HG03095 (cell line): ENCODE measurements at regions not wholly inside any gene's neighbourhood (a gene's known extent, or its start where the extent isn't known, plus 50 kb on each side); places are given as distances from the start of the nearest gene placed in this dataset.

ENCODE experiments used
- ATAC-seq: cut with Tn5 transposase; IDR thresholded peaks from one replicate; pipeline ENCODE4 v1.9.1; 2021; ENCODE audit warnings: moderate library complexity; ENCODE audit not compliant: unreplicated experiment

DNA sequence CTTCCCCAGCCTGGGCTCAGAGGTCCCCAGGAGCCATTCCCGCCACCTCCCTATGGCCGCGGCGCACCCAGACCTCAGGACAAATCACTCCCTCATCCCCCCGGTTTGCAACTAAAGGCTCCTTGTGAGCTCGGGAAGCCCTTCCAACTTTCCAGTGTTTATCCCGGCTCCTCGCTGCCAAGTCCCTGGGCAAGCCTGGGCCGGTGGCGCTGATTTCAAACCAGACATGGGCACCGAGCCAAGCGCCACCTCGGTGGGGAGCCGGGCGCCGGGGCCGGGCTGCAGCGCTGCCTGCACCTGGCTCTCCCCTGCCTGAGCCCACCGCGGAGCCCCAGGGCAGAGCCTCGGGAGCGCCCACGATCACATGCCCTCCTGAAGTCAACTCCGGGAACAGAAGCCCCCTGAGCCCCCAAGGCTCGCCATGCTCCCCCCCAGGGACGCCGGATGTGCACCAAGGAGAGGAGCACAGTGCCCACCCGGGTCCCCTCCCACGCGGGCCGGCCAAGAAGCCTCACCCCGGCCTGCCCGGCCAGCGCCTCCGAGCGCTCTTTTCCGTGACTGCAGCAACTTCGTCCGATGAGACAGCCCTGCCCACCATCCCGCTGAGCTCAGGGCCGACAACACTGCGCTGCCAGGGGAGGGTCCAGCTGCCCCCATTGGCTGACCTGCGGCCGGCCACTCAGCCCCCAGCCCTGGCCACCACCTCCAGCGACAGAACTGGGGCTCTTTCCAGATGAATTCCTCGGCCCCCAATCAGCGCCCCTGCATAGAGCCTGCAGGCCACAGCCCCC, 50.0 kb downstream of the NCOR2 start:
- ATAC-seq = no peak

GRCh38 chr12:124516850-124517249, 50.6 kb downstream of the NCOR2 start:
- ATAC-seq = no peak

GRCh38 chr12:124515981-124516380, 51.4 kb downstream of the NCOR2 start:
- ATAC-seq = no peak

- no peak for ATAC-seq
Observed at GRCh38 chr12:124514996-124515932, 52.1 kb downstream of the NCOR2 start.

DNA sequence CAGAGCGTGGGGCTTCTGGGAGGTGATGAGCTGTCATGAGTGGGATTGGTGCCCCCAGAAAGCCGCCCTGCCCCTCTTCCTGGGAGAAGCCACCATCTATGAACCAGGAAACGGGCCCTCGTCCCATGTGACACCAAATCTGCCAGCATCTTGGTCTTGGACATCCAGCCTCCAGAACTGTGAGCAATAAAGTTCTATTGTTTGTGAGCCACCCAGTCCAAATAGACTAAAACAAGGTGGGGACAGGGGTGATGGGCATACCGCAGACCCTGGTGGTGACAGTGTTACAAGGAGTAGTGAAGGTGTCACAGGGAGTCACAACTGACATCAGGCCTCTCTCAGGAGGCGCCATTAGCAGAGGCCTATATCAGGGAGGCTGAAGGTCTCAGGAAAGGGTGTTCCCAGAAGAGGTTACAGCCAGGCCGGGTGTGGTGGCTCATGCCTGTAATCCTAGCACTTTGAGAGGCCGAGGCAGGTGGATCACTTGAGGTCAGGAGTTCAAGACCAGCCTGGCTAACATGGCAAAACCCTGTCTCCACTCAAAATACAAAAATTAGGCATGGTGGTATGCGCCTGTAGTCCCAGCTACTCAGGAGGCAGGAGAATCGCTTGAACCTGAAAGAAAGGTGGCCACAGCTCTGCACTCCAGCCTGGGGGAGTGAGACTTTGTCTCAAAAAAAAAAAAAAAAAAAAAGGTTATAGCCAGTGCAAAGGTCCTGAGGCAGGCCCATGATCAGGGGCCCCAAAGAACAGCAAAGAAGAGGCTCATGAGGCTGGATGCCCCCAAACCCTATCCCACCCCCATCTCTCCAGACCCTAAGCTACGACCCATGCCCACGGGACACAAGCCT, 53.0 kb downstream of the NCOR2 start:
- ATAC-seq = no peak

- ATAC-seq = no peak
Observed at GRCh38 chr12:124513297-124513867, 54.0 kb downstream of the NCOR2 start.

- no peak for ATAC-seq
Observed at GRCh38 chr12:124512667-124513296, 54.6 kb downstream of the NCOR2 start.

- ATAC-seq = no peak
Observed at GRCh38 chr12:124511259-124511985, 56.0 kb downstream of the NCOR2 start.

- no peak for ATAC-seq
Observed at GRCh38 chr12:124510301-124510970, 57.0 kb downstream of the NCOR2 start.

DNA sequence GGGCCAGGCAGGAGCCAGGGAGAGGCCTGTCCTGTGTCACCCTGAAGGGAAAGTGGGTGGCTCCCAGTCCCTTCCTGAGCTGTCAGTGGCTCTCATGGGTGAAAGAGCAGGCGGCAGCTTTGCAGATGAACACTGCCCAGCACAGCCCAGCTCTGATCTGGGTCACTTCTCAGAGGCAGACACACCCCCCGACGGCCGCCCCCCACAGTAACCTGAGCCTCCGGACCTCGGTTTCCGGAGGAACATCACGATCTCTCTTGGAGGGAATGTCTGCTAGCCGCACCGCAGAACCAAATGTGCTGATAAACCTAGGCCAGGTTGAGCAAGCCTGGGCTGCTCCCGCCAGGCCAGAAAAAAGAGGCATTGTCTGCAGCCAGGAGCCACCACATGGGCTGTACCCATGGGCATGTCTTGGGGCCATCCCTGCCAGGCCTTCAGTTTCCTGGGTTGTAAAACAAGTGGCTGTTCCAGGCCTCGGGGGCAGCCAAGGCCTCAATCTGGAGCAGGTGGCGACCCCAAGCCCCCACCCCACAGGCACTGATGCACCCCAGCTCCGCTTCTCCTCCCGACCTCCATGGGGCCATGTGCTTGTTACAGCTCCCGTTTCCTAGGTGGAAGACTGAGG, 57.6 kb downstream of the NCOR2 start:
- ATAC-seq = no peak

GRCh38 chr12:124509300-124509675, 58.1 kb downstream of the NCOR2 start:
- ATAC-seq = no peak

GRCh38 chr12:124508381-124509079, 58.9 kb downstream of the NCOR2 start:
- ATAC-seq = no peak

DNA sequence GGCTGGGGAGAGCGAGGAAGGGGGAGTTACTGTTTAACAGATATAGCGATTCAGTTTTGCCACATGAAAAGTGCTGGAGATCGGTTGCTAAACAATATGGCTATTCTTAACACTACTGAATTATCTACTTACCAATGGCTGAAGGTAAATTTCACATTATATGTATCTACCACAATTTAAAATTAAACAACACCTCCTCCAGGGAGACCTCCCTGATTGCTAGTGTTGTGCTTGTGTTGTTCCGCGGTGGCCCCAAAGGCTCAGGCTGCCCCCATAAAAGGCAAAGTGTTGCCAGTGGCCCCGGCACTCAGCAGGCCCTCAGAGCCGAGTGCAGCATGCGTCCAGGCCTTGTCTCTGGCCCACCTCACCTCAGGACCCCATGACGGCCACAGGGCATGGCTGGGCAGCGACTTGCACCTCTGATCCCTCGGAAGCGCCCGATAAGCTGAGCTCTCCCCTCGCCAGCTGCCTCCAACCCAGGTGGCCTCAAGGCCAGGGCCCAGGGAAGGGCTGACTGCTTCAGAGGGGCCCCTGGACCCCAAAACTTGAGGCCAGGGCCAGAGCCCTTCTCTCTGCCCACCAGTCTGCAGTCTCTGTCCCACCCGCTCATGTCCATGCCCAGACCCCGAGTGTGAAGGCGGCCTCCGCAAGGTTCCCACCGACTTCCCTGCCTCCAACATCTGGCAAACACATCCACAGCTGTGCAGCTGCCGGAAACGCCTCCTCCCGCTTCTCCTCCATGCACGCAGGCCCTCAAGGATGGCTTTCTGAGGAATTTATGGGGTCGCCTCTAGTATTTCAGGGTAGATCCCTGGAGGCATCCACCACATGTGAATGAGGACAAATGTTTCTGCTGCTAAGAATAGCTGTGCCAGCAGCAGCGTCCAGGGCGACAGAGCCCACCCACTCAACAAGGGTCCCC, 60.0 kb downstream of the NCOR2 start:
- ATAC-seq = no peak

GRCh38 chr12:124506832-124507153, 60.6 kb downstream of the NCOR2 start:
- ATAC-seq = no peak

- no peak for ATAC-seq
Observed at GRCh38 chr12:124506145-124506831, 61.1 kb downstream of the NCOR2 start.

DNA sequence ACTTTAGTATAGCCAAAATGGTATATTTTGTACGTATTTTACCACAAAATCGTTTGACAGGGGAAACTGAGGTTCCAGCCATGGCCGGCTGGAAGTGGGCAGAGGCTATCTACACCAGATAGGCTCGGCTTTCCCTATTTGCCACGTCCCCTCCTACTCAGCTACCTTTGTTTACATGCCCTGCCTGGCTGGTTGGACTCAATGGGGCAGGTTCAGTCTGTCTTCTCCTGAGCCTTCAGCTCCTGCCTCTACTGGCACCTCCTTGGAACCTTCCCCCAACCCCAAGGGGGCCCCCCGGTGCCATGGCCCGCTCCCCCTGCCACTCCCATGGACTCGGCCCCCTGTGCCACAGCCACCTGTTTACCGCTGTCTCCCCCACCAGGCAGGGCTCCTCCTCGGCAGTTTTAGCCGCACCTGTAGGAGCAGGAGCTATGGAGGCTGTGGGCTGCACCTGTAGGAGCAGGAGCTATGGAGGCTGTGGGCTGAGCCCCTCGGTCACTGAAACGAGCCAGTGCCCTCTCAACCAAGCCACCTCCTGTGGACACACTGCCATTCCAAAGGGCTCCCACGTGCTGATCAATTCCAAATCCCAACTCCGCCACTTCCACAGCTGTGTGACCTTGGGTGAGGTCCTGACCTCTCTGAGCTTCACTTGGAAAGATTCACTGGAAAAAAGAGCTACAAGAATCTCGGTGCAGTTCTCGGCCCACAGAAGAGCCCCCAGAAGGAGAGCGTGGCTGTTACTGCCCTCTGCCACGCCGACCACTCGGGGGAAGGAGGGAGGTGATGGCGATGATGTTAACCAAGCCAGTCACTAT, 62.2 kb downstream of the NCOR2 start:
- ATAC-seq = no peak
